ENCODE measurements at regions not wholly inside any gene's neighbourhood (a gene's known extent, or its start where the extent isn't known, plus 50 kb on each side); places are given as distances from the start of the nearest gene placed in this dataset.

- ChIA-PET CTCF (ENCODE audit: low intra/inter-chr PET ratio) (no interaction called here), POLR2A (no interaction called here)
- no peak overlapping the region for H3K4me2 ChIP-seq (ENCODE audit: insufficient read depth, low read length)
- no peak overlapping the region for H2AFZ ChIP-seq (ENCODE audit: low read depth, low read length)
- WGBS (ENCODE audit: insufficient coverage, low coverage, missing lambda C conversion rate), result 0% methylated on average over 4 of the region's 4 CpGs
- H3K9me3 ChIP-seq (replicated peaks; ENCODE audit: control insufficient read depth, insufficient read depth, low read depth, low read length), result no peaks in the 10 kb centered on the region
- ATAC-seq (no peak), DNase-seq (ENCODE audit: extremely low read depth in 1 of 4, low spot score in 3 of 4) (no peak), FAIRE-seq (no peak)
- no peak overlapping the region for H3K9ac ChIP-seq (ENCODE audit: insufficient read depth in 1 of 2, low read depth in 2 of 2, low read length in 2 of 2)
- in situ Hi-C loops (cut with MboI) (loop anchor here (25.0 kb wide), 1 partner anchor 730 kb away; no protein-coding TSS in a partner anchor), intact Hi-C loops (cut with micrococcal nuclease) (no loop called here)
- no TSS peak for BruUV-seq (replicated peaks)
- H3K4me3 ChIP-seq, result no peak overlapping the region
- no peaks in the 10 kb centered on the region for H4K20me1 ChIP-seq (replicated peaks; ENCODE audit: control insufficient read depth, insufficient read depth, low read length)
- no peak overlapping the region for H3K27ac ChIP-seq (ENCODE audit: extremely low read depth, low read depth, low read length)
- no peaks in the 10 kb centered on the region for H3K79me2 ChIP-seq (ENCODE audit: control insufficient read depth, insufficient read depth, low read length)
- peaks cover 0 to 6% of the 10 kb centered on the region in 2 experiments; a peak in 1 of 5 replicates for H3K27me3 ChIP-seq (ENCODE audit: control insufficient read depth in 2 of 2, insufficient read depth in 2 of 2, low read length in 2 of 2)
- H3K9me1 ChIP-seq (ENCODE audit: control insufficient read depth, insufficient read depth, low read length), result no peaks in the 10 kb centered on the region
- no peaks in the 10 kb centered on the region for H3K36me3 ChIP-seq (ENCODE audit: control insufficient read depth, insufficient read depth, low read length)
- no peaks in the 10 kb centered on the region for H3K4me1 ChIP-seq (replicated peaks in 1 of 2; ENCODE audit: control insufficient read depth in 2 of 2, insufficient read depth in 2 of 2, low read length in 2 of 2)
- TF ChIP-seq TCF7 (IDR thresholded peaks at IDR 0.05; ENCODE audit: borderline replicate concordance) (no peak), CHD7 (IDR thresholded peaks at IDR 0.05; ENCODE audit: low read depth, low read length) (no peak), ZNF561 (CRISPR knock-in tag; conservative IDR thresholded peaks at IDR 0.05) (no peak), FUS (optimal IDR thresholded peaks at IDR 0.05; ENCODE audit: low read depth, low read length) (no peak), STAT6 (CRISPR knock-in tag; IDR thresholded peaks at IDR 0.05) (no peak)
Observed at GRCh38 chr20:20816969-20817755, 104.7 kb upstream of the RALGAPA2 start.

Measured in K562 (cell line).